ENCODE measurements at regions not wholly inside any gene's neighbourhood (a gene's known extent, or its start where the extent isn't known, plus 50 kb on each side); places are given as distances from the start of the nearest gene placed in this dataset.

GRCh38 chr12:114215746-114216145 is 190.2 kb downstream of the TBX5 start:
- Histone ChIP-seq H3K4me3 (no peak overlapping the region), H3K9me3 (no peaks in the 10 kb centered on the region), H3K27me3 (no peaks in the 10 kb centered on the region), H3K27ac (no peak overlapping the region), H3K4me1 (no peaks in the 10 kb centered on the region), H3K36me3 (no peaks in the 10 kb centered on the region), H3K9ac (ENCODE audit: low read depth in 2 of 2, low read length in 2 of 2) (no peak overlapping the region)
- no peak for DNase-seq
- TF ChIP-seq, protein P1, sequence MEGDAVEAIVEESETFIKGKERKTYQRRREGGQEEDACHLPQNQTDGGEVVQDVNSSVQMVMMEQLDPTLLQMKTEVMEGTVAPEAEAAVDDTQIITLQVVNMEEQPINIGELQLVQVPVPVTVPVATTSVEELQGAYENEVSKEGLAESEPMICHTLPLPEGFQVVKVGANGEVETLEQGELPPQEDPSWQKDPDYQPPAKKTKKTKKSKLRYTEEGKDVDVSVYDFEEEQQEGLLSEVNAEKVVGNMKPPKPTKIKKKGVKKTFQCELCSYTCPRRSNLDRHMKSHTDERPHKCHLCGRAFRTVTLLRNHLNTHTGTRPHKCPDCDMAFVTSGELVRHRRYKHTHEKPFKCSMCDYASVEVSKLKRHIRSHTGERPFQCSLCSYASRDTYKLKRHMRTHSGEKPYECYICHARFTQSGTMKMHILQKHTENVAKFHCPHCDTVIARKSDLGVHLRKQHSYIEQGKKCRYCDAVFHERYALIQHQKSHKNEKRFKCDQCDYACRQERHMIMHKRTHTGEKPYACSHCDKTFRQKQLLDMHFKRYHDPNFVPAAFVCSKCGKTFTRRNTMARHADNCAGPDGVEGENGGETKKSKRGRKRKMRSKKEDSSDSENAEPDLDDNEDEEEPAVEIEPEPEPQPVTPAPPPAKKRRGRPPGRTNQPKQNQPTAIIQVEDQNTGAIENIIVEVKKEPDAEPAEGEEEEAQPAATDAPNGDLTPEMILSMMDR (IDR thresholded peaks at IDR 0.05): no peak
- intact Hi-C loops (cut with DNase I): no loop called here

GRCh38 chr12:114213055-114213581 is 192.8 kb downstream of the TBX5 start:
- intact Hi-C loops (cut with DNase I): no loop called here
- no peaks in the 10 kb centered on the region for H3K27me3 ChIP-seq
- TF ChIP-seq, protein P1 (IDR thresholded peaks at IDR 0.05): no peak
- no peaks in the 10 kb centered on the region for H3K9me3 ChIP-seq
- no peak overlapping the region for H3K9ac ChIP-seq (ENCODE audit: low read depth in 2 of 2, low read length in 2 of 2)
- no peak overlapping the region for H3K4me3 ChIP-seq
- no peaks in the 10 kb centered on the region for H3K4me1 ChIP-seq
- no peaks in the 10 kb centered on the region for H3K36me3 ChIP-seq
- no peak overlapping the region for H3K27ac ChIP-seq
- DNase-seq: no peak

- H3K27ac ChIP-seq: no peak overlapping the region
- intact Hi-C loops (cut with DNase I): no loop called here
- no peak for DNase-seq
- no peaks in the 10 kb centered on the region for H3K9me3 ChIP-seq
- no peak overlapping the region for H3K9ac ChIP-seq (ENCODE audit: low read depth in 2 of 2, low read length in 2 of 2)
- H3K27me3 ChIP-seq: no peaks in the 10 kb centered on the region
- H3K36me3 ChIP-seq: no peaks in the 10 kb centered on the region
- H3K4me1 ChIP-seq: no peaks in the 10 kb centered on the region
- TF ChIP-seq, protein P1 (IDR thresholded peaks at IDR 0.05): no peak
- no peak overlapping the region for H3K4me3 ChIP-seq
These were observed 196.1 kb downstream of the TBX5 start for GRCh38 chr12:114209861-114210260.

- intact Hi-C loops (cut with DNase I): no loop called here
- no peak overlapping the region for H3K4me3 ChIP-seq
- H3K36me3 ChIP-seq: no peaks in the 10 kb centered on the region
- no peaks in the 10 kb centered on the region for H3K9me3 ChIP-seq
- DNase-seq: no peak
- no peak overlapping the region for H3K27ac ChIP-seq
- no peak overlapping the region for H3K9ac ChIP-seq (ENCODE audit: low read depth in 2 of 2, low read length in 2 of 2)
- TF ChIP-seq, protein P1 (IDR thresholded peaks at IDR 0.05): no peak
- H3K4me1 ChIP-seq: no peaks in the 10 kb centered on the region
- H3K27me3 ChIP-seq: peaks cover 3% of the 10 kb centered on the region
These were observed 199.4 kb downstream of the TBX5 start for GRCh38 chr12:114206525-114206924.

- intact Hi-C loops (cut with DNase I): no loop called here
- no peak overlapping the region for H3K9ac ChIP-seq (ENCODE audit: low read depth in 2 of 2, low read length in 2 of 2)
- no peak overlapping the region for H3K4me3 ChIP-seq
- H3K36me3 ChIP-seq: no peaks in the 10 kb centered on the region
- H3K27ac ChIP-seq: no peak overlapping the region
- TF ChIP-seq, protein P1 (IDR thresholded peaks at IDR 0.05): no peak
- no peaks in the 10 kb centered on the region for H3K4me1 ChIP-seq
- DNase-seq: no peak
- no peaks in the 10 kb centered on the region for H3K9me3 ChIP-seq
- H3K27me3 ChIP-seq: peaks cover 3% of the 10 kb centered on the region
These were observed 204.2 kb downstream of the TBX5 start for GRCh38 chr12:114201794-114202193.

All from colonic mucosa (tissue), 4 donors.